Umbilical cord (tissue), 1 donor: ENCODE measurements at regions not wholly inside any gene's neighbourhood (a gene's known extent, or its start where the extent isn't known, plus 50 kb on each side); places are given as distances from the start of the nearest gene placed in this dataset.
"Not testable (repeated sequence)": the region's sequence is repeated elsewhere in the genome, so short reads cannot be mapped to it uniquely, and the experiment has no call there.

ENCODE experiments used
- DNase-seq: peaks from one replicate; pipeline ENCODE4 v3.0.0-alpha.2; 2015; ENCODE audit warnings: low spot score

DNA sequence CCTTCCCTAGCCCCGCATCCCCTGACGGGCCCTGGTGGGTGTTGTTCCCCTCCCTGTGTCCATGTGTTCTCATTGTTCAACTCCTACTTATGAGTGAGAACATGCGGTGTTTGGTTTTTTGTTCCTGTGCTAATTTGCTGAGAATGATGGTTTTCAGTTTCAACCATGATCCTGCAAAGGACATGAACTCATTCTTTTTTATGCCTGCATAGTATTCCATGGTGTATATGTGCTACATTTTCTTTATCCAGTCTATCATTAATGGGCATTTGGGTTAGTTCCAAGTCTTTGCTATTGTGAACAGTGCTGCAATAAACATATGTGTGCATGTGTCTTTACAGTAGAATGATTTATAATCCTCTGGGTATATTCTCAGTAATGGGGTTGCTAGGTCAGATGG lies 65.7 kb upstream of the DCD start:
- DNase-seq = not testable (repeated sequence)

DNA sequence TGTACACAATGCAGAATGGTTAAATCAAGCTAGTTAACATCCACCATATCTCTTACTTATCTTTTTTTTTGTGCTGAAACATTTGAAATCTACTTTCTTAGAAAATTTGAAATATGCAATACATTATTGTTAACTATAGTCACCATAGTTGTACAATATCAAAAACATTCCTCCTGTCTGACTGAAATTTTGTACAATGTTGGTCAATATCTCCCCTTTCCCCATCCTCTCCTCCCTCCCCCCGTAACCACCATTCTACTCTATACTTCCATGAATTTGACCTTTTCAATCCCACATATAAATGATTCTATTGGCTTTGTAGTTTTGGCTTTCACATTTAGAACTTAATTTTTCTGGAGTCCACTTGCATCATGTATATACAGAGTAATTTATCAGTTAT lies 63.5 kb upstream of the DCD start:
- DNase-seq = no peak

DNA sequence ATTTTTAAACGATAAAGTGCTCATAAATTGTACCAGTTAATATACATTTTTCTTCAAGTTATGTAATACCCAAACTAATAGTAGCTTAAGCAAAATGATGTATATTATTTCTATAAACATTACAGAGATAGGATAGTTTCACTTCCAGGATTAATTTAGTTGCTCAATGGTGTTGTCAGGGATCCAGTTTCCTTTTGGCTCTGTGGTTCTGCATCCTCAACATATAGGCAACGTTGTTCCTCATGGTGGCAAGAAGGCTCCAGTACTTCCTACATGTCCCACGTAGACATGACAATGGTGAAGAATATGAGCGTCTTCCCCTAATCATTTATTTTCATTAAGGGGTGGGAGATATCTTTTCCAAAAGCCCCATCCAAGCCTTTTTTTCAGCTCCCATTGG lies 60.7 kb upstream of the DCD start:
- no peak for DNase-seq

DNA sequence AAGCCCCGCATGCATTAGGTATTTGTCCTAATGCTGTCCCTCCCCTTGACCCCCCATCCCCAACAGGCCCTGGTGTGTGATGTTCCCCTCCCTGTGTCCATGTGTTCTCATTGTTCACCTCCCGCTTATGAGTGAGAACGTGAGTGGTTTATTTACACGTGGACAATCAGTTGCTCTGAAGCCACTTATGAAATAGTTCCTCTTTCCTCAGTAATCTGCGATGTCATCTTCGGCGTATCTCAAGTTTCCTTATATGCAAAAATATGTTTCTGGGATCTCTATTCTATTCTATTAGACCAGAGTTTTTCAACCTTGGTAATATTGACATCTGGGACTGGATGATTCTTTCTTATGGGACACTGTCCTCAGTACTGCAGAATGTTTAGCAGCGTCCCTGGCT lies 56.0 kb upstream of the DCD start:
- no peak for DNase-seq

DNA sequence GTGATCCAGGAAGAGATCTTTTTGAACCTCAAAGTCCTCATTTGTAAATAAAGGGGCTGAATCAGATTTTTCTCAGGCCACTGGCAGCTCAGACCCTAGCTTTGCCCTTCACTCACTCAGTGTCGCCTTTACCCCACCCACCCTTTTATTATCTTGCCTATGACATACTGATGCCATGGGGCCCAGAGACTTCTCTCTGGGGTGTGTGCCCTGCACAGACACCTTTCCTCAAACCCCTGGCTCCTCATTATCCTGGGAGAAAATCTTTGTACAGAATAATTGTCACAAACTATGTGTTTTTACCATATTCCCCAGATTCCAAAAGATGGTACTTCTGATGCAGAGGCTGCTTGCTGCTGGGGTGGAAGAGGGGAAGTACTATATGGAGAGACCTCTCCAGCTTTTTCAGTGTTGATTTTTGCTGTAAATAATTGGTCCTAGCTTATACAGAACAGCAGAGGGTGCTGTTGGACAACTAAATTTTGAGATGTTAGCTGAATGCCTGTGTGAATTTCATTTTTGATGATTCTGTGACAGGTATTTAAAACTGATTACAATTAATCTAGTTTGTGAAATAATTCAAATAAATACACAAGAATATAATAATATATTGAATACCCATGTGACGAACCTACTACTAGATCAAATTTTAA lies 53.9 kb upstream of the DCD start:
- peak; percentile 55 for DNase-seq

DNA sequence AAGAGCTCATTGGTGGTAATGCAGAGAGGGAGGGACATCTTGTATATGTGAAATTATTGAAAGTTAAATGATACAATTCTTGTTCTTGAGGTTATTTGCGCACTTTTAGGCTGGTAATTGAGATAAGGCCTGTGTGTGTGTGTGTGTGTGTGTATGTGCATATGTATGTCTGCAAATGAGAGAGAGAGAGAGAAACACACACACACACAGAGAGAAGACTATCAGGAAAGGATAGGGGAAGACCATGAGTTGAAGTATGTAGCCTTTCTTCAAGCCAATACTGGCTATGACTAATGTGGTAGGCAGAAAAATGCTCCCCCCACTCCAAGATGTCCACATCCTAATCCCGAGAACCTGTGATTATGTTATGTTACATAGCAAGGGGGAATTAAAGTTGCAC lies 52.7 kb upstream of the DCD start:
- DNase-seq = no peak

DNA sequence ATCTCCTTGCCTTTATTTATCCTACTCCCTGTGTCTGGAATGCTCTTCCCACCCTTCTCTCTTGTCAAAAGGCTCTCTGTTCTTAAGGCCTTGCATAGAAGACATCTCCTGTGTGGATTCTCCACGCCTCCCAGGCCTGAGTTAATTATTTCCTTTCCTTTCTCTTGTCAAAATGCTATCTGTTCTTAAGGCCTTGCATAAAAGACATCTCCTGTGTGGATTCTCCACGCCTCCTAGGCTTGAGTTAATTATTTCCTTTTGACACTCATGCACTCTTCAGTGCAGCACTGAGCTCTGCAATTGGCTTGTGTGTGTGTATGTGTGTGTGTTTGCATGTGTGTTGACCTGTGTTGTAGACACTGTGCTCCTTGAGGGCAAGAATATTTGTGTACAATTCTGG lies 52.1 kb upstream of the DCD start:
- DNase-seq = no peak
